ENCODE measurements at regions not wholly inside any gene's neighbourhood (a gene's known extent, or its start where the extent isn't known, plus 50 kb on each side); places are given as distances from the start of the nearest gene placed in this dataset.
A peak's percentile ranks its signal among the peaks of the same experiment; 100 is the strongest.

DNA sequence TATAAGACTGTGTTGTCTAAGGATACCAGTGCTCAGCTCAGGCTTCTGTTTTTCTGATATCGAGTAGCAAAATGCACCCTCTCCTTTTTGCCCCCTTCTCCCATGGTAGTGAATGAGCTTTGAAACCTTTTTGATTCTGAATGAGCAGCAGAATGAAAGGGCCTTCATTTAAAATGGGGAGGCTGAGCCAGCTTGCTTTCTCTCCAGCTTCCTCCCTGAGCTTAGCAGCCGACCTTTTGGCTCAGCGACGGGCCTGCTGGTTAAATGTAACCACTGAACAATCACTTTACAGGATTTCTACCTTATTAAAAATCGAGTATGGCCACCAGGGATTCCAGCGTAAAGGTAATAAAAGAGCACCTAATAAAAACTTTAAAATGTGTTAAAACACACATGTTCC is 133.7 kb upstream of the SPACA1 start:
- ChIA-PET CTCF (ENCODE audit: unreplicated experiment) (interaction anchor here (0.6 to 1.2 kb wide), 2 partner anchors 12 to 80 kb away, joined by 3 read pairs; no protein-coding TSS in a partner anchor), POLR2A (interaction anchor here (0.9 to 12.7 kb wide), 13 partner anchors 7 to 1438 kb away, joined by 3 to 649 read pairs (median 6); partner anchors contain the start of gene CNR1)
- Histone ChIP-seq H3K4me1 (ENCODE audit: insufficient read depth, low read length, poor library complexity, severe bottlenecking) (peaks cover 95% of the 10 kb centered on the region), H2AFZ (ENCODE audit: low read length) (peak overlapping the region; percentile 26; the same call in 1 of the 2 replicates), H3K27ac (ENCODE audit: low read depth, low read length, poor library complexity, severe bottlenecking) (peak overlapping the region; percentile 99), H4K20me1 (ENCODE audit: insufficient read depth, low read length) (no peaks in the 10 kb centered on the region), H3K9me3 (ENCODE audit: low read length) (peaks cover 51% of the 10 kb centered on the region), H3K4me3 (ENCODE audit: low read depth, low read length, poor library complexity, severe bottlenecking) (no peak overlapping the region), H3K79me2 (ENCODE audit: insufficient read depth, low read depth, low read length) (no peaks in the 10 kb centered on the region), H3K9me2 (ENCODE audit: insufficient read depth, low read length) (no peaks in the 10 kb centered on the region), H3K4me2 (ENCODE audit: low read length) (no peak overlapping the region), H3K36me3 (ENCODE audit: insufficient read depth, low read length) (peaks cover 58% of the 10 kb centered on the region)
- no TSS peak for BruUV-seq (replicated peaks)
- TF ChIP-seq, protein P1, sequence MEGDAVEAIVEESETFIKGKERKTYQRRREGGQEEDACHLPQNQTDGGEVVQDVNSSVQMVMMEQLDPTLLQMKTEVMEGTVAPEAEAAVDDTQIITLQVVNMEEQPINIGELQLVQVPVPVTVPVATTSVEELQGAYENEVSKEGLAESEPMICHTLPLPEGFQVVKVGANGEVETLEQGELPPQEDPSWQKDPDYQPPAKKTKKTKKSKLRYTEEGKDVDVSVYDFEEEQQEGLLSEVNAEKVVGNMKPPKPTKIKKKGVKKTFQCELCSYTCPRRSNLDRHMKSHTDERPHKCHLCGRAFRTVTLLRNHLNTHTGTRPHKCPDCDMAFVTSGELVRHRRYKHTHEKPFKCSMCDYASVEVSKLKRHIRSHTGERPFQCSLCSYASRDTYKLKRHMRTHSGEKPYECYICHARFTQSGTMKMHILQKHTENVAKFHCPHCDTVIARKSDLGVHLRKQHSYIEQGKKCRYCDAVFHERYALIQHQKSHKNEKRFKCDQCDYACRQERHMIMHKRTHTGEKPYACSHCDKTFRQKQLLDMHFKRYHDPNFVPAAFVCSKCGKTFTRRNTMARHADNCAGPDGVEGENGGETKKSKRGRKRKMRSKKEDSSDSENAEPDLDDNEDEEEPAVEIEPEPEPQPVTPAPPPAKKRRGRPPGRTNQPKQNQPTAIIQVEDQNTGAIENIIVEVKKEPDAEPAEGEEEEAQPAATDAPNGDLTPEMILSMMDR (conservative IDR thresholded peaks at IDR 0.05; ENCODE audit: low read length): no peak
- TF ChIP-seq EZH2phosphoT487 (IDR thresholded peaks at IDR 0.05; ENCODE audit: borderline replicate concordance, low read depth, low read length): no peak
- no peak for DNase-seq (ENCODE audit: low spot score)
- intact Hi-C loops (cut with micrococcal nuclease; ENCODE audit: unreplicated experiment): no loop called here

DNA sequence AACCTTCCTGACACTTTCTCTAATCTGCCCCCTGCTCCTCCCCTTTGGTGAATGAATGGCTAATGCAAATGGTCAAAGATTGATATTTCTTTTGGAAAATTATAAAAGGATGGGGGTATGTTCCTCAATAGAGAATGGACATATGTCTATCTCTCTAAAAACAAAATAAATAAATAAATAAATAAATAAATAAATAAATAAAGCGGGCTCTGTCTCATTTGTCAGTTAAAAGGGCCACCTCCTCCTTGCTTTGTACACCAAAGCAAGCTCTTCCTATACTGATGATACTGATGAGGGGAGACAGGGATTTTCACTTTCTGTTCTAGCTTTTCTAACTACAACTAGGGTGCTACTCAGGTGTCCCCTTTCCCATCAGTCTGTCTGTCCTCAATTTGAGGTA is 135.5 kb upstream of the SPACA1 start:
- no peaks in the 10 kb centered on the region for H3K79me2 ChIP-seq (ENCODE audit: insufficient read depth, low read depth, low read length)
- intact Hi-C loops (cut with micrococcal nuclease; ENCODE audit: unreplicated experiment): no loop called here
- TF ChIP-seq, protein P1 (conservative IDR thresholded peaks at IDR 0.05; ENCODE audit: low read length): no peak
- TF ChIP-seq EZH2phosphoT487 (IDR thresholded peaks at IDR 0.05; ENCODE audit: borderline replicate concordance, low read depth, low read length): no peak
- peaks cover 45% of the 10 kb centered on the region for H3K9me3 ChIP-seq (ENCODE audit: low read length)
- CTCF ChIA-PET (ENCODE audit: unreplicated experiment): interaction anchor here (1.8 kb wide), 1 partner anchor 9 kb away, joined by 5 read pairs; no protein-coding TSS in a partner anchor
- H3K4me1 ChIP-seq (ENCODE audit: insufficient read depth, low read length, poor library complexity, severe bottlenecking): peaks cover 96% of the 10 kb centered on the region
- H3K4me3 ChIP-seq (ENCODE audit: low read depth, low read length, poor library complexity, severe bottlenecking): no peak overlapping the region
- no peak overlapping the region for H2AFZ ChIP-seq (ENCODE audit: low read length)
- H3K36me3 ChIP-seq (ENCODE audit: insufficient read depth, low read length): peaks cover 59% of the 10 kb centered on the region
- no peak overlapping the region for H3K27ac ChIP-seq (ENCODE audit: low read depth, low read length, poor library complexity, severe bottlenecking)
- H4K20me1 ChIP-seq (ENCODE audit: insufficient read depth, low read length): no peaks in the 10 kb centered on the region
- DNase-seq (ENCODE audit: low spot score): no peak
- H3K4me2 ChIP-seq (ENCODE audit: low read length): no peak overlapping the region
- POLR2A ChIA-PET: interaction anchor here (0.6 to 12.7 kb wide), 13 partner anchors 8 to 1439 kb away, joined by 3 to 318 read pairs (median 6); partner anchors contain the start of gene CNR1
- no TSS peak for BruUV-seq (replicated peaks)
- H3K9me2 ChIP-seq (ENCODE audit: insufficient read depth, low read length): no peaks in the 10 kb centered on the region

DNA sequence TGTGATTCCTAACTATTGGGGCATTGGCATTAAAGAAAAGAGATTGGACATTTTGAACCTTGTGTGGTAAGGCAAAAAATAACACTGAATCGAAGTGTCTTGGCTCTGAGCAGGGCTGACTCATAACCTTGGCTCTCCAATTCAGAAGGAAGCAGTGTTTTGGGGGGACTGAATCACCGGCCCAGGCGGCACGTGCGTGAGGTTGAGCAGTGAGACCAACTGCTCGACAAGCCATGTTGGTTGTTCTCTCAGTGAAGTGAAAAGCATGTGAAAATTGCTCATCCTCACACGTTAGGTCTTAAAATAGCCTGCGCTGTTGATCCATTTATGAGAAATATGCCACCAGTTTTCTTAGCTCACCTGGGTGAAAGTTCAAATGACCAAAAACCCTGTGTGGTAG is 137.8 kb upstream of the SPACA1 start:
- Histone ChIP-seq H2AFZ (ENCODE audit: low read length) (no peak overlapping the region), H3K9me2 (ENCODE audit: insufficient read depth, low read length) (no peaks in the 10 kb centered on the region), H3K4me1 (ENCODE audit: insufficient read depth, low read length, poor library complexity, severe bottlenecking) (peaks cover 96% of the 10 kb centered on the region), H3K36me3 (ENCODE audit: insufficient read depth, low read length) (peaks cover 49% of the 10 kb centered on the region), H3K79me2 (ENCODE audit: insufficient read depth, low read depth, low read length) (no peaks in the 10 kb centered on the region), H4K20me1 (ENCODE audit: insufficient read depth, low read length) (no peaks in the 10 kb centered on the region), H3K27ac (ENCODE audit: low read depth, low read length, poor library complexity, severe bottlenecking) (peak overlapping the region; percentile 99), H3K9me3 (ENCODE audit: low read length) (peaks cover 23% of the 10 kb centered on the region; the same call in 1 of the 2 replicates), H3K4me2 (ENCODE audit: low read length) (no peak overlapping the region), H3K4me3 (ENCODE audit: low read depth, low read length, poor library complexity, severe bottlenecking) (no peak overlapping the region)
- BruUV-seq (replicated peaks): no TSS peak
- ChIA-PET CTCF (ENCODE audit: unreplicated experiment) (interaction anchor here (0.9 to 4.1 kb wide), 2 partner anchors 8 to 21 kb away, joined by 3 to 29 read pairs; no protein-coding TSS in a partner anchor), POLR2A (interaction anchor here (0.6 to 7.4 kb wide), 13 partner anchors 8 to 730 kb away, joined by 3 to 649 read pairs (median 24); partner anchors contain the start of gene CNR1)
- TF ChIP-seq EZH2phosphoT487 (IDR thresholded peaks at IDR 0.05; ENCODE audit: borderline replicate concordance, low read depth, low read length): no peak
- TF ChIP-seq, protein P1 (conservative IDR thresholded peaks at IDR 0.05; ENCODE audit: low read length): no peak
- DNase-seq (ENCODE audit: low spot score): no peak
- intact Hi-C loops (cut with micrococcal nuclease; ENCODE audit: unreplicated experiment): loop anchor here (5.0 kb wide), 3 partner anchors 113 to 1442 kb away; partner anchors contain the start of genes PNRC1 and UBE2J1
